Vagina (tissue), 2 donors: ENCODE measurements at regions not wholly inside any gene's neighbourhood (a gene's known extent, or its start where the extent isn't known, plus 50 kb on each side); places are given as distances from the start of the nearest gene placed in this dataset.

Source experiments
- CTCF ChIP-seq, 3 experiments: fragments of 450-650 bp in 2 of 3; fragments of 200-600 bp in 1 of 3; sonication (generic) in 1 of 3; IDR thresholded peaks; one replicate each; pipeline ENCODE4 v1.5.1; 2017 to 2019; ENCODE audit warnings: antibody characterized with exemption in 3 of 3, mild to moderate bottlenecking in 2 of 3, moderate library complexity in 2 of 3
- POLR2A ChIP-seq, 2 donors: fragments of 450-650 bp; IDR thresholded peaks; one replicate each; pipeline ENCODE4 v1.6.1; 2017; ENCODE audit warnings: antibody characterized with exemption in 2 of 2, mild to moderate bottlenecking in 2 of 2, moderate library complexity in 2 of 2

GRCh38 chr2:226131299-226131784 is 668.3 kb downstream of the IRS1 start:
- TF ChIP-seq POLR2A (IDR thresholded peaks at IDR 0.05) (no peak), CTCF (IDR thresholded peaks at IDR 0.05) (no peak)
